ENCODE measurements at regions not wholly inside any gene's neighbourhood (a gene's known extent, or its start where the extent isn't known, plus 50 kb on each side); places are given as distances from the start of the nearest gene placed in this dataset.

DNA sequence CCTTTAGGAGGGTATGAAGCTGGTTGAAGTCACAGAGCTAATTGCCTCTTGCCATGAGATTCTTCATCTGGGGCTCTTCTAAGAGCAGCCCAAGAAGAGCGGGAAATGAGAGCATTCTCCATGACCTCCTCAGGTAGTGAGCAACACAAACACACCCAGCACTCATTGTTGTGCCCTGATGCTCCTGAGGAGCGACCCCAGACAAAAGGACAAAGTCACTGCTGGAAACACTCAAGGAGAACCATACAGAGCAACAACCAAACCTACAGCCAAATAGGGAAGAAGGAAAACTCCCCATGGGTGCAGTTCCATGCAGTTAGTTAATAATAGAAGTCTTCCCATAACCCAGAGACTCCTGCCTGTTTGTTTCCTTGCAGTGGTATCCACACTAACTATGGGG lies 426.0 kb upstream of the CRIM1 start:
- TF ChIP-seq, protein P1, sequence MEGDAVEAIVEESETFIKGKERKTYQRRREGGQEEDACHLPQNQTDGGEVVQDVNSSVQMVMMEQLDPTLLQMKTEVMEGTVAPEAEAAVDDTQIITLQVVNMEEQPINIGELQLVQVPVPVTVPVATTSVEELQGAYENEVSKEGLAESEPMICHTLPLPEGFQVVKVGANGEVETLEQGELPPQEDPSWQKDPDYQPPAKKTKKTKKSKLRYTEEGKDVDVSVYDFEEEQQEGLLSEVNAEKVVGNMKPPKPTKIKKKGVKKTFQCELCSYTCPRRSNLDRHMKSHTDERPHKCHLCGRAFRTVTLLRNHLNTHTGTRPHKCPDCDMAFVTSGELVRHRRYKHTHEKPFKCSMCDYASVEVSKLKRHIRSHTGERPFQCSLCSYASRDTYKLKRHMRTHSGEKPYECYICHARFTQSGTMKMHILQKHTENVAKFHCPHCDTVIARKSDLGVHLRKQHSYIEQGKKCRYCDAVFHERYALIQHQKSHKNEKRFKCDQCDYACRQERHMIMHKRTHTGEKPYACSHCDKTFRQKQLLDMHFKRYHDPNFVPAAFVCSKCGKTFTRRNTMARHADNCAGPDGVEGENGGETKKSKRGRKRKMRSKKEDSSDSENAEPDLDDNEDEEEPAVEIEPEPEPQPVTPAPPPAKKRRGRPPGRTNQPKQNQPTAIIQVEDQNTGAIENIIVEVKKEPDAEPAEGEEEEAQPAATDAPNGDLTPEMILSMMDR (IDR thresholded peaks at IDR 0.05; ENCODE audit: insufficient read depth, low read length) = no peak
- TF ChIP-seq POLR2AphosphoS5 (IDR thresholded peaks at IDR 0.05; ENCODE audit: low read depth) = no peak
- no peak for TF ChIP-seq GABPA (IDR thresholded peaks at IDR 0.05; ENCODE audit: low read depth)
- no peak for TF ChIP-seq SPI1 (IDR thresholded peaks at IDR 0.05; ENCODE audit: borderline replicate concordance, low read depth)
- TF ChIP-seq, protein P2, sequence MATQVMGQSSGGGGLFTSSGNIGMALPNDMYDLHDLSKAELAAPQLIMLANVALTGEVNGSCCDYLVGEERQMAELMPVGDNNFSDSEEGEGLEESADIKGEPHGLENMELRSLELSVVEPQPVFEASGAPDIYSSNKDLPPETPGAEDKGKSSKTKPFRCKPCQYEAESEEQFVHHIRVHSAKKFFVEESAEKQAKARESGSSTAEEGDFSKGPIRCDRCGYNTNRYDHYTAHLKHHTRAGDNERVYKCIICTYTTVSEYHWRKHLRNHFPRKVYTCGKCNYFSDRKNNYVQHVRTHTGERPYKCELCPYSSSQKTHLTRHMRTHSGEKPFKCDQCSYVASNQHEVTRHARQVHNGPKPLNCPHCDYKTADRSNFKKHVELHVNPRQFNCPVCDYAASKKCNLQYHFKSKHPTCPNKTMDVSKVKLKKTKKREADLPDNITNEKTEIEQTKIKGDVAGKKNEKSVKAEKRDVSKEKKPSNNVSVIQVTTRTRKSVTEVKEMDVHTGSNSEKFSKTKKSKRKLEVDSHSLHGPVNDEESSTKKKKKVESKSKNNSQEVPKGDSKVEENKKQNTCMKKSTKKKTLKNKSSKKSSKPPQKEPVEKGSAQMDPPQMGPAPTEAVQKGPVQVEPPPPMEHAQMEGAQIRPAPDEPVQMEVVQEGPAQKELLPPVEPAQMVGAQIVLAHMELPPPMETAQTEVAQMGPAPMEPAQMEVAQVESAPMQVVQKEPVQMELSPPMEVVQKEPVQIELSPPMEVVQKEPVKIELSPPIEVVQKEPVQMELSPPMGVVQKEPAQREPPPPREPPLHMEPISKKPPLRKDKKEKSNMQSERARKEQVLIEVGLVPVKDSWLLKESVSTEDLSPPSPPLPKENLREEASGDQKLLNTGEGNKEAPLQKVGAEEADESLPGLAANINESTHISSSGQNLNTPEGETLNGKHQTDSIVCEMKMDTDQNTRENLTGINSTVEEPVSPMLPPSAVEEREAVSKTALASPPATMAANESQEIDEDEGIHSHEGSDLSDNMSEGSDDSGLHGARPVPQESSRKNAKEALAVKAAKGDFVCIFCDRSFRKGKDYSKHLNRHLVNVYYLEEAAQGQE (IDR thresholded peaks at IDR 0.05; ENCODE audit: insufficient replicate concordance, low read depth) = no peak
- DNase-seq (ENCODE audit: low read depth in 1 of 2, low spot score in 1 of 2) = no peak
- H3K27ac ChIP-seq (replicated peaks) = no peak overlapping the region
- no peak overlapping the region for H3K4me3 ChIP-seq (replicated peaks; ENCODE audit: insufficient read depth, low read length)
- no peaks in the 10 kb centered on the region for H3K27me3 ChIP-seq (ENCODE audit: insufficient read depth, poor library complexity, severe bottlenecking)

DNA sequence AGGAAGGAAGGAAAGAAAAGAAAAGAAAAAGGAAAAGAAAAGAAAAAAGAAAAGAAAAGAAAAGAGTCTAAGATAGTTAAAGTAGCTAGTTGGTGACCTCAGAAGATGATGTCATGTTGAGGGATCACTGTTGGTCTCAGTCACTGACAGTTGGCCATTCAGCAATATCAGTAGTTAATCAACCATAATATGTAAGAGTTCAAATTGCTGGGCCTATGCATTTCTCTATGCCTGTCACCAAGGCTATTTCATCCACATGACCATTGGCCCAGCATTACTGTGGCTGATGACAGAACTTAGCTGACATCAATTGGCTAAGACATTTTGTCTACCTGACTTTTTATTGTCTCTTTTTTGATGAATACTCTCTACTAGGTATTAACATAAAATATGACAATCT lies 435.5 kb upstream of the CRIM1 start:
- H3K27ac ChIP-seq (replicated peaks) = no peak overlapping the region
- no peak overlapping the region for H3K4me3 ChIP-seq (replicated peaks; ENCODE audit: insufficient read depth, low read length)
- no peaks in the 10 kb centered on the region for H3K27me3 ChIP-seq (ENCODE audit: insufficient read depth, poor library complexity, severe bottlenecking)
- TF ChIP-seq, protein P1 (IDR thresholded peaks at IDR 0.05; ENCODE audit: insufficient read depth, low read length) = no peak
- TF ChIP-seq SPI1 (IDR thresholded peaks at IDR 0.05; ENCODE audit: borderline replicate concordance, low read depth) (no peak), POLR2AphosphoS5 (IDR thresholded peaks at IDR 0.05; ENCODE audit: low read depth) (no peak), GABPA (IDR thresholded peaks at IDR 0.05; ENCODE audit: low read depth) (no peak)
- TF ChIP-seq, protein P2 (IDR thresholded peaks at IDR 0.05; ENCODE audit: insufficient replicate concordance, low read depth) = no peak
- no peak for DNase-seq (ENCODE audit: low read depth in 1 of 2, low spot score in 1 of 2)

DNA sequence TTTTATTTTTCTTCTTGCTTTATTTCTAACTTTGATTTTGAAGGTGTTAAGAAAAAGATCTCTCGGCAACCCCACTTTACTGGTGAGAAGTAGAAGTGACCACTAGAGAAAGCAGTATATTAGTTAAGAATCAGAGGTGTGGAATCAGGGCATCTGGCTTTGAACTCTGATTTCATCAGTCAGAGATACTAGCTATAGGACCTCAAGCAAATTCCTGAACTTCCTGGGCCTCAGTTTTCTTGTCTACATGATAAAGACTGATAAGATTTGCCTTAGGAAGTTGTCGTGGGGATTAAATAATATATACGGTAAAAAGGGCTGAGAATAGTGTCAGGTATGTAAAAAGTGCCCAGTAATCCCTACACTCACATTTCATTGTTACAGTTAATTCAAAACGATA lies 440.3 kb upstream of the CRIM1 start:
- TF ChIP-seq GABPA (IDR thresholded peaks at IDR 0.05; ENCODE audit: low read depth) = no peak
- TF ChIP-seq, protein P1 (IDR thresholded peaks at IDR 0.05; ENCODE audit: insufficient read depth, low read length) = no peak
- no peak for TF ChIP-seq POLR2AphosphoS5 (IDR thresholded peaks at IDR 0.05; ENCODE audit: low read depth)
- TF ChIP-seq, protein P2 (IDR thresholded peaks at IDR 0.05; ENCODE audit: insufficient replicate concordance, low read depth) = no peak
- DNase-seq (ENCODE audit: low read depth in 1 of 2, low spot score in 1 of 2) = no peak
- Histone ChIP-seq H3K4me3 (replicated peaks; ENCODE audit: insufficient read depth, low read length) (no peak overlapping the region), H3K27ac (replicated peaks) (no peak overlapping the region), H3K27me3 (ENCODE audit: insufficient read depth, poor library complexity, severe bottlenecking) (no peaks in the 10 kb centered on the region)

Data from HL-60 (cell line).